HS-5 (cell line): ENCODE measurements at regions not wholly inside any gene's neighbourhood (a gene's known extent, or its start where the extent isn't known, plus 50 kb on each side); places are given as distances from the start of the nearest gene placed in this dataset.
A peak's percentile ranks its signal among the peaks of the same experiment; 100 is the strongest.

Experiments used
- DNase-seq: peaks from one replicate; pipeline ENCODE4 v3.0.0-alpha.2; 2012; ENCODE audit warnings: low read depth

GRCh38 chr3:24596626-24597025 is 102.0 kb upstream of the THRB start:
- no peak for DNase-seq

- DNase-seq, result no peak
Observed at GRCh38 chr3:24598695-24599470, 104.2 kb upstream of the THRB start.

GRCh38 chr3:24601066-24601939 is 106.7 kb upstream of the THRB start:
- DNase-seq, result no peak

GRCh38 chr3:24604215-24604614 is 109.6 kb upstream of the THRB start:
- DNase-seq, result no peak

- no peak for DNase-seq
Observed at GRCh38 chr3:24605511-24606028, 110.9 kb upstream of the THRB start.

- DNase-seq, result no peak
Observed at GRCh38 chr3:24607281-24607680, 112.6 kb upstream of the THRB start.

- DNase-seq, result no peak
Observed at GRCh38 chr3:24608701-24609390, 114.2 kb upstream of the THRB start.

GRCh38 chr3:24614359-24614758 is 119.7 kb upstream of the THRB start:
- no peak for DNase-seq

GRCh38 chr3:24615177-24615576 is 120.5 kb upstream of the THRB start:
- no peak for DNase-seq

GRCh38 chr3:24616110-24616829 is 121.6 kb upstream of the THRB start:
- no peak for DNase-seq

GRCh38 chr3:24622138-24622537 is 127.5 kb upstream of the THRB start:
- no peak for DNase-seq

GRCh38 chr3:24622696-24623225 is 128.1 kb upstream of the THRB start:
- DNase-seq, result no peak

- DNase-seq, result no peak
Observed at GRCh38 chr3:24623657-24624056, 129.0 kb upstream of the THRB start.

GRCh38 chr3:24624938-24625681 is 130.5 kb upstream of the THRB start:
- no peak for DNase-seq

GRCh38 chr3:24628523-24629258 is 134.0 kb upstream of the THRB start:
- DNase-seq, result no peak

GRCh38 chr3:24631481-24631880 is 136.8 kb upstream of the THRB start:
- no peak for DNase-seq

- no peak for DNase-seq
Observed at GRCh38 chr3:24639061-24639460, 144.4 kb upstream of the THRB start.

- DNase-seq, result no peak
Observed at GRCh38 chr3:24639481-24640329, 145.1 kb upstream of the THRB start.

- DNase-seq, result peak; percentile 14
Observed at GRCh38 chr3:24640330-24640877, 145.8 kb upstream of the THRB start.
